GM23338 (cell line): ENCODE measurements at regions not wholly inside any gene's neighbourhood (a gene's known extent, or its start where the extent isn't known, plus 50 kb on each side); places are given as distances from the start of the nearest gene placed in this dataset.
A peak's percentile ranks its signal among the peaks of the same experiment; 100 is the strongest.

Experiments used
- ATAC-seq: fragments of 200-7000 bp; cut with Tn5 transposase; 3 replicates; pipeline ENCODE4 v1.9.1; 2020
- DNase-seq: peaks from one replicate; pipeline ENCODE4 v3.0.0-alpha.2; 2015; ENCODE audit warnings: low spot score
- H2AFZ ChIP-seq: fragments of 200-600 bp; sonication (generic); 2 replicates; pipeline ENCODE4 v1.8.0; 2016; ENCODE audit warnings: antibody characterized with exemption, mild to moderate bottlenecking, moderate library complexity
- H3F3A ChIP-seq: fragments of 200-600 bp; sonication (generic); replicated peaks from 2 replicates; pipeline ENCODE4 v1.8.0; 2017; ENCODE audit warnings: antibody characterized with exemption, mixed run types, low read depth
- H3K27ac ChIP-seq: fragments of 200-600 bp; sonication (generic); 2 replicates; pipeline ENCODE4 v1.6.1; 2016; ENCODE audit warnings: low read depth
- H3K27me3 ChIP-seq: fragments of 200-600 bp; sonication (generic); 2 replicates; pipeline ENCODE4 v1.8.0; 2016; ENCODE audit warnings: mild to moderate bottlenecking, mixed run types, moderate library complexity; ENCODE audit not compliant: insufficient read depth
- H3K36me3 ChIP-seq: fragments of 200-600 bp; sonication (generic); 2 replicates; pipeline ENCODE4 v1.8.0; 2016; ENCODE audit warnings: mild to moderate bottlenecking; ENCODE audit not compliant: insufficient read depth
- H3K4me1 ChIP-seq: fragments of 200-600 bp; sonication (generic); 2 replicates; pipeline ENCODE4 v1.8.0; 2016; ENCODE audit warnings: mild to moderate bottlenecking, moderate library complexity; ENCODE audit not compliant: insufficient read depth
- H3K4me2 ChIP-seq: fragments of 200-600 bp; sonication (generic); 2 replicates; pipeline ENCODE4 v1.7.1; 2017; ENCODE audit warnings: mixed run types
- H3K4me3 ChIP-seq: fragments of 200-600 bp; sonication (generic); 2 replicates; pipeline ENCODE4 v1.6.1; 2016; ENCODE audit warnings: mixed run types
- H3K79me2 ChIP-seq: fragments of 200-600 bp; sonication (generic); replicated peaks from 2 replicates; pipeline ENCODE4 v1.8.0; 2017; ENCODE audit warnings: mild to moderate bottlenecking; ENCODE audit not compliant: insufficient read depth
- H3K9me2 ChIP-seq: fragments of 200-600 bp; sonication (generic); 2 replicates; pipeline ENCODE4 v1.8.0; 2017; ENCODE audit not compliant: insufficient read depth
- H4K20me1 ChIP-seq: fragments of 200-600 bp; sonication (generic); replicated peaks from 2 replicates; pipeline ENCODE4 v1.8.0; 2017; ENCODE audit warnings: mild to moderate bottlenecking; ENCODE audit not compliant: insufficient read depth
- H3K27ac Mint-ChIP-seq: 2 replicates; pipeline ENCODE4 v1.8.0; 2020; ENCODE audit warnings: inconsistent platforms, mild to moderate bottlenecking, moderate library complexity, mixed read lengths
- H3K27me3 Mint-ChIP-seq: 3 replicates; pipeline ENCODE4 v1.8.0; 2022; ENCODE audit warnings: low read depth, mild to moderate bottlenecking, moderate library complexity, mixed read lengths, inconsistent platforms; ENCODE audit not compliant: insufficient read depth, poor library complexity
- H3K36me3 Mint-ChIP-seq: 3 replicates; pipeline ENCODE4 v1.8.0; 2021; ENCODE audit warnings: low read depth, mild to moderate bottlenecking, inconsistent platforms, moderate library complexity, mixed read lengths
- H3K4me1 Mint-ChIP-seq: 3 replicates; pipeline ENCODE4 v1.8.0; 2020; ENCODE audit warnings: mild to moderate bottlenecking, inconsistent platforms, mixed read lengths
- H3K4me3 Mint-ChIP-seq: 3 replicates; pipeline ENCODE4 v1.8.0; 2021; ENCODE audit warnings: moderate library complexity, mild to moderate bottlenecking, inconsistent platforms, mixed read lengths
- H3K9me3 Mint-ChIP-seq: 3 replicates; pipeline ENCODE4 v1.8.0; 2020; ENCODE audit warnings: moderate library complexity, mild to moderate bottlenecking, inconsistent platforms, mixed read lengths
- CREB1 ChIP-seq: fragments of 250-450 bp; sonication (Bioruptor Pico); IDR thresholded peaks from 2 replicates; pipeline ENCODE4 v1.5.0; 2020; ENCODE audit warnings: low read depth, mild to moderate bottlenecking, moderate library complexity
- CTCF ChIP-seq, 2 experiments: fragments of 200-600 bp in 1 of 2; sonication (generic) in 1 of 2; conservative IDR thresholded peaks; 2 replicates each; pipeline versions ENCODE4 v1.5.1 to v1.6.1; 2016 to 2017; ENCODE audit warnings: antibody characterized with exemption in 2 of 2, low read depth in 2 of 2, mild to moderate bottlenecking in 2 of 2, moderate library complexity in 1 of 2
- ETS1 ChIP-seq: IDR thresholded peaks from 2 replicates; pipeline ENCODE4 v1.6.1; 2016; ENCODE audit warnings: antibody characterized with exemption
- EZH2 ChIP-seq: fragments of 200-600 bp; sonication (generic); IDR thresholded peaks from one replicate; pipeline ENCODE4 v1.8.0; 2017; ENCODE audit warnings: antibody characterized with exemption, mild to moderate bottlenecking, low read depth; ENCODE audit not compliant: unreplicated experiment
- EZH2phosphoT487 ChIP-seq: fragments of 200-600 bp; sonication (generic); IDR thresholded peaks from one replicate; pipeline ENCODE4 v1.8.1; 2018; ENCODE audit warnings: antibody characterized with exemption; ENCODE audit not compliant: unreplicated experiment
- JUNB ChIP-seq: IDR thresholded peaks from one replicate; pipeline ENCODE4 v1.6.1; 2016; ENCODE audit warnings: antibody characterized with exemption; ENCODE audit not compliant: unreplicated experiment
- NANOG ChIP-seq: IDR thresholded peaks from 2 replicates; pipeline ENCODE4 v1.6.1; 2016; ENCODE audit warnings: antibody characterized with exemption, borderline replicate concordance
- POLR2AphosphoS5 ChIP-seq: IDR thresholded peaks from 2 replicates; pipeline ENCODE4 v1.6.1; 2016; ENCODE audit warnings: antibody characterized with exemption, low read depth
- REST ChIP-seq: IDR thresholded peaks from one replicate; pipeline ENCODE4 v1.6.1; 2018; ENCODE audit warnings: antibody characterized with exemption; ENCODE audit not compliant: unreplicated experiment
- STAT1 ChIP-seq: IDR thresholded peaks from one replicate; pipeline ENCODE4 v1.6.1; 2016; ENCODE audit warnings: antibody characterized with exemption; ENCODE audit not compliant: unreplicated experiment
- ZNF114 ChIP-seq: fragments of 250-450 bp; sonication (Bioruptor Pico); IDR thresholded peaks from 2 replicates; pipeline ENCODE4 v1.5.0; 2020; ENCODE audit warnings: mild to moderate bottlenecking, moderate library complexity
- ZNF331 ChIP-seq: fragments of 250-450 bp; sonication (Bioruptor Pico); IDR thresholded peaks from 2 replicates; pipeline ENCODE4 v1.5.0; 2020; ENCODE audit warnings: low read depth, mild to moderate bottlenecking, moderate library complexity

DNA sequence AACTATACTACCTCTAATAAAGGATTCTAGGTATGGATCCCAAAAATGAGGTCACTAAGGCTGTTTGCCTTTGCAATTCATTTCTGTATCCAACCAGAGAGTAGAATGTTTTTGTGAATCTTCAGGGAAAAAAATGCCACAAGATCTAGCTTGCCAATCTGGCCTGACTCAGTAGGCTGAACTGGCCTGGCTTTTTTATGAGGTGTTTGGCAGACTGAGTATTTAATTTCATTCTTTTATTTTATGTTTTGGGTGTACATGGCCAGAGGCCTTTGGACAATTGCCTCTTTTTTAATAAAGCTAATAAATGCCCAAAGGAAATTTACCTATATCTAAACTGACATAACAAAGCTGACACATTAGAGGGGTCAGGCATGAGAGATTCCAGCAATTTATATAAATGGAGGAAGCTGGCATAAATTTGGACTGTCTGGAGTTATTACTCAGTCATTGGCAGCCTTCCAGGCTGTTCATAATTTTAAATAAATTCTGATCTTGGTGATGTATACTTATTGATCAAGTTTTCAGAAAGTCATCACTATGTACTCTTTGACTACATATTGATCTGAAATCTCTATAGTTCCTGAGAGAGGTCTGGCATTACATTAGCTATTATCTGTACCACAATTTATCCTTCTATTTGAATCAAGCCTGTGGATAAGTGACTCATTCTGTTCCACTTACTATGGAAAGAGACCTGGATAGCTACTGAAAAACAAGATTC lies 376.4 kb upstream of the NOCT start (continued):
- TF ChIP-seq NANOG = no peak
- TF ChIP-seq CREB1 = no peak
- no peak for TF ChIP-seq ZNF114 (CRISPR knock-in tag)
- TF ChIP-seq JUNB = no peak
- no peak for TF ChIP-seq EZH2phosphoT487
- TF ChIP-seq ZNF331 (CRISPR knock-in tag) = no peak
- TF ChIP-seq CTCF (conservative IDR thresholded peaks at IDR 0.05; ENCODE audit: low read depth in 2 of 2) = no peak

DNA sequence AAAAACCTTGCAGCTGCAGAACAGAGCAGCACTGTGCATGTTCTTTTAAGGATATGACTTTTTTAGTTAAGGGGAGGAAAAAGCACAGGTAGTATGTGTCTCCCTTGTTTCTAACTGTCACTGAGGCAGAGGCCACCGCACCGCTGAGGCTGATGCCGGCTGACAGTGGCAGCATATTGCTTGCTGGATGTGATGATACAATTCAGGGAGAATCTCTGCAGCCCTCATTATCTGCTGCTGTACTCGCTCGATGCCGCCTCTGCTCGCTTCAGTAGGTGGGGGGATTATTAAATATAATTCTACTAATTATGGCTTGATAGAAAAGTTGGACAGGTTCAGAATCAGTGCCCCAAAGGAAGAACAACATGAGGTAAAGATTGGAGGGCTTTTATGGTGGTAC lies 378.8 kb upstream of the NOCT start:
- H3K9me2 ChIP-seq = peaks cover 10% of the 10 kb centered on the region; the same call in 1 of the 2 replicates
- TF ChIP-seq NANOG (no peak), EZH2 (no peak), CTCF (conservative IDR thresholded peaks at IDR 0.05; ENCODE audit: low read depth in 2 of 2) (no peak), REST (no peak), STAT1 (no peak), ZNF114 (CRISPR knock-in tag) (no peak), EZH2phosphoT487 (no peak), CREB1 (no peak), POLR2AphosphoS5 (no peak), ETS1 (no peak), JUNB (no peak), ZNF331 (CRISPR knock-in tag) (no peak)
- DNase-seq (no peak), ATAC-seq (no peak)
- H3K36me3 ChIP-seq = no peaks in the 10 kb centered on the region
- H2AFZ ChIP-seq = peak overlapping the region; percentile 34; the same call in 1 of the 2 replicates
- no peak overlapping the region for H3K27ac Mint-ChIP-seq
- no peak overlapping the region for H3K4me3 ChIP-seq
- H3K9me3 Mint-ChIP-seq = no peaks in the 10 kb centered on the region; the same call in 2 of the 3 replicates
- no peak overlapping the region for H3K27ac ChIP-seq
- no peaks in the 10 kb centered on the region for H3K36me3 Mint-ChIP-seq
- H3F3A ChIP-seq = no peaks in the 10 kb centered on the region
- H3K27me3 ChIP-seq = no peaks in the 10 kb centered on the region
- no peaks in the 10 kb centered on the region for H3K27me3 Mint-ChIP-seq
- H3K4me1 Mint-ChIP-seq = no peaks in the 10 kb centered on the region
- H3K79me2 ChIP-seq = no peaks in the 10 kb centered on the region
- no peak overlapping the region for H3K4me2 ChIP-seq
- no peak overlapping the region for H3K4me3 Mint-ChIP-seq
- no peaks in the 10 kb centered on the region for H4K20me1 ChIP-seq
- no peaks in the 10 kb centered on the region for H3K4me1 ChIP-seq
